SK-N-MC (cell line): ENCODE measurements at regions not wholly inside any gene's neighbourhood (a gene's known extent, or its start where the extent isn't known, plus 50 kb on each side); places are given as distances from the start of the nearest gene placed in this dataset.

ENCODE experiments used
- DNase-seq: peaks from one replicate; pipeline ENCODE4 v3.0.0-alpha.2; 2011; ENCODE audit warnings: low read depth, low spot score
- H3K27ac ChIP-seq: fragments of 200-600 bp; sonication (generic); 2 replicates; pipeline ENCODE4 v1.5.1; 2016; ENCODE audit warnings: mixed run types
- H3K36me3 ChIP-seq: fragments of 200-600 bp; sonication (generic); 2 replicates; pipeline ENCODE4 v1.6.1; 2017; ENCODE audit warnings: antibody characterized with exemption, low read length, mixed read lengths; ENCODE audit not compliant: insufficient read depth
- H3K4me3 ChIP-seq: fragments of 200-600 bp; sonication (generic); 2 replicates; pipeline ENCODE4 v1.5.1; 2016
- H3K9ac ChIP-seq: fragments of 200-600 bp; sonication (generic); 2 replicates; pipeline ENCODE4 v1.8.0; 2017; ENCODE audit warnings: mixed run types, mixed read lengths; ENCODE audit not compliant: insufficient read length
- H3K9me3 ChIP-seq: fragments of 200-600 bp; sonication (generic); 2 replicates; pipeline ENCODE4 v1.6.1; 2017; ENCODE audit warnings: low read depth, mild to moderate bottlenecking, antibody characterized with exemption, low read length, moderate library complexity, mixed read lengths
- EZH2 ChIP-seq: fragments of 200-600 bp; sonication (generic); IDR thresholded peaks from one replicate; pipeline ENCODE4 v1.6.1; 2017; ENCODE audit warnings: antibody characterized with exemption
- FOXP2 ChIP-seq: optimal IDR thresholded peaks from 2 replicates; pipeline ENCODE3; 2011; ENCODE audit warnings: mild to moderate bottlenecking, moderate library complexity; ENCODE audit not compliant: insufficient read depth; ENCODE audit errors: extremely low read length, control extremely low read depth
- POLR2AphosphoS5 ChIP-seq: IDR thresholded peaks from 2 replicates; pipeline ENCODE4 v1.6.1; 2012; ENCODE audit warnings: mild to moderate bottlenecking, low read depth, low read length, borderline replicate concordance

DNA sequence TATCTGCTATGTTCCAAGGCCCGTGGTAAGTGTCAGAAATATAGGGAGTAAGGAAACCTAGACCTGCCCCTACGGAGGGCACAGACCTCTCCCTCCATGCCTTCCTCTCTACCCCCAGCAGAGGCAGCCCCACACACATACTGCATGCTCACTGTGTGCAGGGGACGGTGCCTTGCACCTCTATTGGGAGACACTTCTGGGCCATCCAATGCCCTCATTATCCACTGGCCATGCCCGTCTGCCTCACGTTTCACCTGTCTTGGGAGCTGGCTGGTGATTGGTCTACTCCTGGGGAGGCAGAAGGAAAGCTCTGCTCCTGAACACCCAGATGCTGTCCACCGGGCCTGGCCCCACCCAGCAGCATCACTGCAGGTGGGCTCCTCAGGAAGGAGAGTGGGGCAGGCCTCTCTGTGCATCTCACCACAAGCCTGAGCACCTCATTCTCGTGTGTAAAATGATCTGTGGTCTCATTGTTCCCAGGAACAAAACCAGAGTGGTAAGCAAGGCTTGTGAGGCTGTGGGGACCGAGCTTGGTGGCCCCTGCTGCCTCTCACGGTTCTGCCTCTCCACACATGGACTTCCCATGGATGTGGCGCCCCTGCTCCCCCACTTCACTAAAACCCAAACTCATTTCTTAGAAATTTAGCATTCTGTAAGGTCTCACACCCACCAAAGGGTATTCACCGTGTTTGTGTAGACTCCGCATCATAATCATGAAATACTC, 312.5 kb upstream of the HS6ST1 start:
- DNase-seq = no peak
- Histone ChIP-seq H3K9ac (no peak overlapping the region), H3K36me3 (no peaks in the 10 kb centered on the region), H3K9me3 (no peaks in the 10 kb centered on the region), H3K4me3 (no peak overlapping the region), H3K27ac (no peak overlapping the region)
- TF ChIP-seq FOXP2 = no peak
- TF ChIP-seq EZH2 = no peak
- no peak for TF ChIP-seq POLR2AphosphoS5

DNA sequence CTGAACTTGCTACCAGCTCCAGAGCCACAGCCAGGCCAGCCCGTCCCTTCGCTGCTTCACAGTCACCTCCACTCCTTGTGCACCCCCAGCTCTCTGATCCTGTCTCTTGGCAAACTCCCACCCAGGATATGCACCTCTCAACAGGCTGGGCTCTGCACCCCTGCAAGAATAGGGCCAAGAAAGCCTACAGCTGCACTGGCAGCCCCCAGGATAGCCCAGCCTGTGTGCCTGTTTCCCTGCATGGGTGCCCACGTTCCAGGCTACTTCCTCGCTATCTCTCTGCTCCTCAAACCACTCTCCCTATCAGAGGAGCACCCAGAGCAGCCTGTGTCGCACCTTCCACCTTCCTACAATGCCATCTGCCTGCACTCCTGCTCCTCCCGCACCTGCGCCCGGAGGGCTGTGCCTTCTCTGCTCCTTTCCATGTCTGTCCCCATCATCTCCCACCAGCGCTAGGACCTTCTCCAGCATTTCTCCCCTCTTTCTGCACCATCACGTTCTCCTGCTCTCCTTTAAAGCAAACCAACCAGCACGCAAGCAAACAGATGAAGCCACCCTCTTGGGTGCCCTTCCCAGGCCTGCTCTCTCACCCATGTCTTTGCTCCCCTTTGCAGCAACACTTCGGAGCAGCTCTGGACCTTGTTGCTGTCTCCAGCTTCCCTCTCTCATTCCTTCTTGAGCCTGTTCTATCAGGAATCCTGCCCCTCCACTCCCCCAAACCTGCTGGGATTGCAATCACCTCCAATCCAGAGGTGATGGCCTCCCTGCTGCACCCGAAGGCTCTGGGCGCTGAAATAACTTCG, 313.2 kb upstream of the HS6ST1 start:
- no peak for DNase-seq
- no peak for TF ChIP-seq POLR2AphosphoS5
- no peak for TF ChIP-seq FOXP2
- TF ChIP-seq EZH2 = no peak
- Histone ChIP-seq H3K9ac (no peak overlapping the region), H3K36me3 (no peaks in the 10 kb centered on the region), H3K4me3 (no peak overlapping the region), H3K27ac (no peak overlapping the region), H3K9me3 (no peaks in the 10 kb centered on the region)

DNA sequence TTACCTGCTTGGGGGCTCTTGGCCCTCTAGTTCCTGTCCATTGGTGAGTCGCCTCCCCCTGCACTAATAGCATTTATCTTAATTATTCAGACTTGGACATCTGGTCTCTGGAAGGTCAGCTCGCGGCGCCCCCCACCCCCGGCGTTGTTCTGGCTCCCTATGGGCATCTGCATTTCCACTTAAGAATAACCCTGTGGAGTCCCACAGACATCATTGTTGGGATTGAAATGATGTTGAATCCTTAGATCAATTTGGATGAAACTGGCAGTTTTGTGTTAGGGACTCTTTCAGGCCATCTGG, 313.8 kb upstream of the HS6ST1 start:
- DNase-seq = no peak
- H3K9me3 ChIP-seq = no peaks in the 10 kb centered on the region
- H3K4me3 ChIP-seq = no peak overlapping the region
- no peak overlapping the region for H3K9ac ChIP-seq
- H3K27ac ChIP-seq = no peak overlapping the region
- no peaks in the 10 kb centered on the region for H3K36me3 ChIP-seq
- TF ChIP-seq FOXP2 = no peak
- TF ChIP-seq POLR2AphosphoS5 = no peak
- no peak for TF ChIP-seq EZH2

DNA sequence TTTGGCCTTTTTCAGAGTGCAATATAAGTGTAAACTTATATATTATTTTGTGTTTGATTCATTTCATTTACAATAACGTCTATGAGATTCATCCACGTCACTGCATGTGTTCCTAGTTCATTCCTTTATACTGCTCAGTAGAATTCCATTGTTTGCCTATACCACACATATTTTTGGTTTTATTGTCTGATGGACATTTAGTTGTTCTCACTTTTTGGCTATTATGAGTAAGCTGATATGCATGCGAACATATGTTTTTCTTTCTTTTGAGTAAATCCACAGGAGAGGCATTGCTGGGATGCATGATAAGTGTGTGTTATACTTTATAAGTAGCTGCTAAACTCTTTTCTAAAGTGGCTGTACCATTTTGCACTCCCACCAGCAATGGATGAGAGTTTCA, 314.8 kb upstream of the HS6ST1 start:
- no peak overlapping the region for H3K9ac ChIP-seq
- DNase-seq = no peak
- no peaks in the 10 kb centered on the region for H3K9me3 ChIP-seq
- H3K36me3 ChIP-seq = no peaks in the 10 kb centered on the region
- TF ChIP-seq POLR2AphosphoS5 (no peak), EZH2 (no peak), FOXP2 (no peak)
- H3K4me3 ChIP-seq = no peak overlapping the region
- peak overlapping the region; percentile 56 for H3K27ac ChIP-seq

DNA sequence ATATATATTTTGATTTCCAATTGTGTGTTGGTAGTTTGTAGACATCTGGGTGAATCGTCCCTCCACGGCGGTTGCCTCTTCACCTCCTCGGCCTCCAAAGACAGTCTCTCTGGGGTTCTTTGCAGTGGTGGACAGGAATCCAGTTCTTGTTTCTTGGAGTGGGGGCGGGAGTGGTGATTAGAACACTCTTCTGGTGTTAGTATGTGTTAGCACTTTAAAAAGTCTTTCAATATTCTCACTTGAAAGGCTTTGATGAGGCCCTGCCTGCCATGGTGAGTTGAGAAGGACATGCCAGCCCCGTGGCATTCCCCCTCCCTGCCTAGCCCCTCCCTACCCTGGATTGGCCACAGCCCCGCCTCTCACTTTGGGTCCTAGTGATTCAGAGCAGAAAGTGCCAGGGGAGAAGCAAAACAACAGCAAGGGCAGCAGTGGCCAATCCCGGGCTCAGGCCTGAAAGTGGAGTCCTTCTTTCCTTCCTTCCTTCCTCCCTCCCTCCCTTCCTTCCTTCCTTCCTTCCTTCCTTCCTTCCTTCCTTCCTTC, 316.8 kb upstream of the HS6ST1 start:
- no peak for DNase-seq

DNA sequence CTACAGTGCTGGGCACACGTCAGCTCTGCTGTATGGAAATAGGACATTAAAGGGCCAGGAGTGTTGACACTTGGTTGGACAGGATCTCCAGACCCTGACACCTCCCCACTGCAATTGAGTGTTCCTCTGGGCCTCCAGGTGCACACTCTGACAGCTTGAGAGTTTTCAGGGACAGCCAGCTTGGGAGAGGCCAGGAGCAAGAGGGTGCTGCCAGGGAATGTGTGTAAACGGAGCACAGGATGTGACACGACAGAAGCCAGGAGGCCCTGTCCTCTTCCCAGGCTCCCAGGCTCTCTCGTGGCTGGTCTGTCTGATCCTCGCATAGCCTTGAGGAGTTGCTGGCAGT, 318.1 kb upstream of the HS6ST1 start:
- no peak for TF ChIP-seq EZH2
- no peak for TF ChIP-seq POLR2AphosphoS5
- no peak for TF ChIP-seq FOXP2
- Histone ChIP-seq H3K27ac (peak overlapping the region; percentile 94), H3K9me3 (no peaks in the 10 kb centered on the region), H3K36me3 (no peaks in the 10 kb centered on the region), H3K9ac (peak overlapping the region; percentile 1), H3K4me3 (no peak overlapping the region)
- DNase-seq = no peak

More for the DNA sequence above, 316.8 kb upstream of the HS6ST1 start:
- TF ChIP-seq EZH2 (no peak), FOXP2 (no peak), POLR2AphosphoS5 (no peak)
- Histone ChIP-seq H3K36me3 (no peaks in the 10 kb centered on the region), H3K9ac (peak overlapping the region; percentile 12), H3K9me3 (no peaks in the 10 kb centered on the region), H3K4me3 (no peak overlapping the region), H3K27ac (peak overlapping the region; percentile 94)

DNA sequence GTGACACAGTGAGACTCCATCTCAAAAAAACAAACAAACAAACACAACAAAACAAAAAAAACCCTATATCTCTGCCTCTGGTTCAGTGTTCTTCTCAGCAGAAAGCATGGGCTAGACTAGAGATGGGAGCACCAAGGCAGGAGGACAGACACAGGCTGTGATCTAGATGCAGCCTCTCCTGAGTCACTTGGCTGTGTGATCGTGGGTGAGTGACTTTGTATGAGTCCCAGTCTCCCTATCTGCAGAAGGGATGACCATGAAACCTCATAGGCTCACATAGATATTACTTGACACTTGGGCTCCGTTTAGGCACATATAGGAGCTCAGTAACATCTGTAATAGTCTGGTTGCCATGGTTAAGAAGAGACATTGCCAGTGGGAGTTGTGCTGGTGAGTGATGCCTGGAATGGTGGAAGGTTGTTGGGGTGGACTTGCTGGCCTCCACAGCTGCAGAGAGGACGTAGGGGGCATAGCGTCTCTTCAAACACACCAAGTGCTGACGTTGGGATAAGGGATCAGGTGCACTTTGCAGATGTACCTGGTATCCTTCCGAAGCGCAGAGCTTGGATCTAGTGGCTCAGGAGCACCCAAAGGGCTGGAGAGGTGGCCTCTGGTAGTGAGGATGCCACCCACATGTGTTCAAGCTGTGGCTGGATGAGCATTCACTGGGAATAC, 318.9 kb upstream of the HS6ST1 start:
- TF ChIP-seq EZH2 (no peak), POLR2AphosphoS5 (no peak), FOXP2 (no peak)
- H3K27ac ChIP-seq = peak overlapping the region; percentile 98
- H3K36me3 ChIP-seq = no peaks in the 10 kb centered on the region
- H3K9ac ChIP-seq = no peak overlapping the region
- DNase-seq = no peak
- no peak overlapping the region for H3K4me3 ChIP-seq
- H3K9me3 ChIP-seq = no peaks in the 10 kb centered on the region

DNA sequence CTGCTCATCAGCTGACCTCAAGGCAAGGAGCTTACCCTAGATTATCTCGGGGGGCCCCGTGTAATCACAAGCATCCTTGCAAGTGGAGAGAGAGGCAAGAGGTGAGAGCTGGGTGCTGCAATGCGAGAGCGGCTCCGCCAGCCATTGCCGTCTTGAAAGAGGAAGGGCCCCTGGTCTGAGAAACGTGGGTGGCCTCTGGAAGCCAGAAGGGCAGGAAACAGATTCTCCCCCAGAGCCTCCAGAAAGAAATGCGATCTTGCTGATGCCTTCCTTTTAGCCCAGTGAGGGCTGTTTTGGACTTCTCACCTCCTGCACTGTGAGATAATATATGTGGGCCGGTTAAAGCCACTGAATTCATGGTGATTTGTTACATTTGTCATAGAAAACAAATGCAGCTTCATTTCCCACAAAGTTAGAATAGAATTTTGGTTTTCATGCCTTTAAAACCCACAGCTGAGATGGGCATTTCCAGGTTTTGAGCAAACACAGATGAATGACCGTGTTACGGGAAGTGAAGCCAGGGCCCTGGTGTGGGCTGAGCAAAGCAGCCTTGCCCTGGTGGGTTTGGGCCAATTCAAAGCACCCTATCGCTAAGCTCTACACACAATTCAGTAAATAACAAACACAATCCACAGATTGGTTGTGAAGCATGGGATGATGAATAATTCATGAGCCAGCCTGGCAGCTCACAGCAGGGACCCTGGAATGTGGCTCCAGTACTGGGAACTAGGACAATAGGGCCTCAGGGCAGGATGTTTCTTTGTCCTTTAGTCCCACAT, 319.9 kb upstream of the HS6ST1 start:
- no peaks in the 10 kb centered on the region for H3K36me3 ChIP-seq
- H3K9ac ChIP-seq = peak overlapping the region; percentile 72
- peak overlapping the region; percentile 65 for H3K4me3 ChIP-seq
- DNase-seq = peak; percentile 80
- peak; percentile 89 for TF ChIP-seq FOXP2
- no peak for TF ChIP-seq EZH2
- TF ChIP-seq POLR2AphosphoS5 = no peak; the same call in 1 of the 2 replicates
- no peaks in the 10 kb centered on the region for H3K9me3 ChIP-seq
- peak overlapping the region; percentile 98 for H3K27ac ChIP-seq
